Astrocyte (in vitro differentiated cells and primary cell): ENCODE measurements at regions not wholly inside any gene's neighbourhood (a gene's known extent, or its start where the extent isn't known, plus 50 kb on each side); places are given as distances from the start of the nearest gene placed in this dataset.
A peak's percentile ranks its signal among the peaks of the same experiment; 100 is the strongest.

Source experiments
- DNase-seq: peaks from one replicate; pipeline ENCODE4 v3.0.0-alpha.2; 2010; ENCODE audit warnings: low read depth
- FAIRE-seq: peaks from 2 replicates; lab custom pipeline; 2011; peaks lifted over from hg19 to GRCh38; lab: Jason Lieb, UNC
- H2AFZ ChIP-seq: 2 replicates; pipeline ENCODE4 v1.6.0; 2012; ENCODE audit warnings: low read depth, low read length, inconsistent platforms
- H3K27ac ChIP-seq: 2 replicates; pipeline ENCODE4 v1.5.1; 2011; ENCODE audit warnings: low read depth, low read length, inconsistent platforms
- H3K27me3 ChIP-seq: 2 replicates; pipeline ENCODE4 v1.6.0; 2011; ENCODE audit warnings: low read length, inconsistent platforms; ENCODE audit not compliant: insufficient read depth
- H3K36me3 ChIP-seq: 2 replicates; pipeline ENCODE4 v1.5.1; 2011; ENCODE audit warnings: low read length, inconsistent platforms; ENCODE audit not compliant: insufficient read depth
- H3K4me1 ChIP-seq: 2 replicates; pipeline ENCODE4 v1.5.1; 2011; ENCODE audit warnings: low read length, inconsistent platforms; ENCODE audit not compliant: insufficient read depth
- H3K4me2 ChIP-seq: 2 replicates; pipeline ENCODE4 v1.6.0; 2012; ENCODE audit warnings: low read length, inconsistent platforms
- H3K4me3 ChIP-seq: 2 replicates; pipeline ENCODE4 v1.5.1; 2011; ENCODE audit warnings: low read depth, mild to moderate bottlenecking, low read length, inconsistent platforms; ENCODE audit not compliant: insufficient read depth
- H3K79me2 ChIP-seq: 2 replicates; pipeline ENCODE4 v1.6.0; 2012; ENCODE audit warnings: mild to moderate bottlenecking, low read length, inconsistent platforms; ENCODE audit not compliant: insufficient read depth
- H3K9ac ChIP-seq: 2 replicates; pipeline ENCODE4 v1.6.0; 2012; ENCODE audit warnings: mild to moderate bottlenecking, low read length, inconsistent platforms
- H3K9me3 ChIP-seq: 2 replicates; pipeline ENCODE4 v1.5.1; 2012; ENCODE audit warnings: low read depth, mild to moderate bottlenecking, low read length, inconsistent platforms; ENCODE audit not compliant: insufficient read depth
- H4K20me1 ChIP-seq: 2 replicates; pipeline ENCODE4 v1.6.0; 2012; ENCODE audit warnings: low read length, inconsistent platforms; ENCODE audit not compliant: insufficient read depth
- H3K27ac Mint-ChIP-seq: one replicate; pipeline ENCODE4 v1.8.0; 2021; ENCODE audit warnings: mild to moderate bottlenecking, mixed read lengths; ENCODE audit not compliant: unreplicated experiment
- H3K27me3 Mint-ChIP-seq: one replicate; pipeline ENCODE4 v1.8.0; 2021; ENCODE audit warnings: low read depth, mixed read lengths; ENCODE audit not compliant: unreplicated experiment
- H3K36me3 Mint-ChIP-seq: one replicate; pipeline ENCODE4 v1.8.0; 2021; ENCODE audit warnings: low read depth, mixed read lengths; ENCODE audit not compliant: unreplicated experiment
- H3K4me1 Mint-ChIP-seq: one replicate; pipeline ENCODE4 v1.8.0; 2021; ENCODE audit warnings: low read depth, mixed read lengths; ENCODE audit not compliant: unreplicated experiment
- H3K4me3 Mint-ChIP-seq: one replicate; pipeline ENCODE4 v1.8.0; 2021; ENCODE audit warnings: mild to moderate bottlenecking, moderate library complexity, mixed read lengths; ENCODE audit not compliant: unreplicated experiment
- H3K9me3 Mint-ChIP-seq: one replicate; pipeline ENCODE4 v1.8.0; 2021; ENCODE audit warnings: mild to moderate bottlenecking, mixed read lengths; ENCODE audit not compliant: unreplicated experiment
- CTCF ChIP-seq: IDR thresholded peaks from 2 replicates; pipeline ENCODE4 v1.5.1; 2011; ENCODE audit warnings: low read depth, mild to moderate bottlenecking, inconsistent platforms, low read length, moderate library complexity; ENCODE audit not compliant: insufficient read depth
- EZH2 ChIP-seq: IDR thresholded peaks from 2 replicates; pipeline ENCODE4 v1.6.1; 2012; ENCODE audit warnings: mild to moderate bottlenecking, low read length, inconsistent platforms; ENCODE audit not compliant: insufficient read depth

- Histone ChIP-seq H3K9ac (no peak overlapping the region), H3K36me3 (no peaks in the 10 kb centered on the region), H3K4me3 (no peak overlapping the region), H2AFZ (no peak overlapping the region), H3K27me3 (no peaks in the 10 kb centered on the region), H3K4me2 (no peak overlapping the region), H4K20me1 (no peaks in the 10 kb centered on the region), H3K9me3 (no peaks in the 10 kb centered on the region), H3K79me2 (no peaks in the 10 kb centered on the region), H3K27ac (no peak overlapping the region), H3K4me1 (no peaks in the 10 kb centered on the region)
- H3K4me1 Mint-ChIP-seq: no peaks in the 10 kb centered on the region
- H3K27me3 Mint-ChIP-seq: peaks cover 9% of the 10 kb centered on the region
- TF ChIP-seq CTCF: no peak
- TF ChIP-seq EZH2: no peak
- FAIRE-seq: no peak
- H3K4me3 Mint-ChIP-seq: no peak overlapping the region
- no peaks in the 10 kb centered on the region for H3K36me3 Mint-ChIP-seq
- H3K9me3 Mint-ChIP-seq: no peaks in the 10 kb centered on the region
- DNase-seq: no peak
- no peak overlapping the region for H3K27ac Mint-ChIP-seq
Observed at GRCh38 chr10:33875924-33876583, 541.6 kb upstream of the NRP1 start.

- H3K9me3 ChIP-seq: no peaks in the 10 kb centered on the region
- no peak overlapping the region for H3K9ac ChIP-seq
- no peaks in the 10 kb centered on the region for H3K36me3 ChIP-seq
- H3K27ac Mint-ChIP-seq: no peak overlapping the region
- no peak overlapping the region for H2AFZ ChIP-seq
- no peaks in the 10 kb centered on the region for H3K36me3 Mint-ChIP-seq
- no peak for FAIRE-seq
- DNase-seq: no peak
- H3K27me3 Mint-ChIP-seq: peaks cover 25% of the 10 kb centered on the region
- no peaks in the 10 kb centered on the region for H3K79me2 ChIP-seq
- H3K4me3 ChIP-seq: no peak overlapping the region
- no peak overlapping the region for H3K4me2 ChIP-seq
- H3K27me3 ChIP-seq: peaks cover 10% of the 10 kb centered on the region
- no peak overlapping the region for H3K27ac ChIP-seq
- H3K4me1 ChIP-seq: no peaks in the 10 kb centered on the region
- H3K4me3 Mint-ChIP-seq: no peak overlapping the region
- no peaks in the 10 kb centered on the region for H3K4me1 Mint-ChIP-seq
- no peaks in the 10 kb centered on the region for H4K20me1 ChIP-seq
- H3K9me3 Mint-ChIP-seq: no peaks in the 10 kb centered on the region
- no peak for TF ChIP-seq CTCF
- no peak for TF ChIP-seq EZH2
Observed at GRCh38 chr10:33871061-33871956, 536.8 kb upstream of the NRP1 start.

GRCh38 chr10:33869481-33869880 lies 535.0 kb upstream of the NRP1 start:
- no peaks in the 10 kb centered on the region for H3K36me3 Mint-ChIP-seq
- FAIRE-seq: peak; percentile 72

More at GRCh38 chr10:33869481-33869880, 535.0 kb upstream of the NRP1 start:
- Mint-ChIP-seq H3K4me1 (no peaks in the 10 kb centered on the region), H3K27me3 (peaks cover 22% of the 10 kb centered on the region), H3K9me3 (no peaks in the 10 kb centered on the region), H3K27ac (no peak overlapping the region), H3K4me3 (no peak overlapping the region)
- Histone ChIP-seq H3K4me3 (no peak overlapping the region), H3K4me1 (no peaks in the 10 kb centered on the region), H2AFZ (no peak overlapping the region), H3K9me3 (no peaks in the 10 kb centered on the region), H3K27ac (no peak overlapping the region), H4K20me1 (no peaks in the 10 kb centered on the region), H3K36me3 (no peaks in the 10 kb centered on the region), H3K4me2 (no peak overlapping the region), H3K79me2 (no peaks in the 10 kb centered on the region), H3K27me3 (peaks cover 10% of the 10 kb centered on the region), H3K9ac (no peak overlapping the region)
- no peak for DNase-seq
- TF ChIP-seq EZH2 (no peak), CTCF (no peak)
